ENCODE measurements at regions not wholly inside any gene's neighbourhood (a gene's known extent, or its start where the extent isn't known, plus 50 kb on each side); places are given as distances from the start of the nearest gene placed in this dataset.
"Not testable (repeated sequence)": the region's sequence is repeated elsewhere in the genome, so short reads cannot be mapped to it uniquely, and the experiment has no call there.

GRCh38 chr5:93348231-93348630 lies 232.8 kb downstream of the NR2F1-AS1 start:
- no peak overlapping the region for H3K4me3 ChIP-seq (ENCODE audit: low read depth, low read length)
- TF ChIP-seq CTCF (IDR thresholded peaks at IDR 0.05; ENCODE audit: low read depth, low read length) (no peak), POLR2A (IDR thresholded peaks at IDR 0.05; ENCODE audit: extremely low read depth, insufficient read length) (no peak), MYC (IDR thresholded peaks at IDR 0.05; ENCODE audit: low read depth, low read length) (no peak), MAX (IDR thresholded peaks at IDR 0.05; ENCODE audit: low read depth, low read length) (no peak)
- no peak for DNase-seq (ENCODE audit: low read depth)

- H3K4me3 ChIP-seq (ENCODE audit: low read depth, low read length); DNase-seq (ENCODE audit: low read depth): not testable (repeated sequence)
Measured at GRCh38 chr5:93346850-93347249, 234.2 kb downstream of the NR2F1-AS1 start.

GRCh38 chr5:93346301-93346700 lies 234.7 kb downstream of the NR2F1-AS1 start:
- no peak overlapping the region for H3K4me3 ChIP-seq (ENCODE audit: low read depth, low read length)
- TF ChIP-seq MYC (IDR thresholded peaks at IDR 0.05; ENCODE audit: low read depth, low read length) (no peak), CTCF (IDR thresholded peaks at IDR 0.05; ENCODE audit: low read depth, low read length) (no peak), POLR2A (IDR thresholded peaks at IDR 0.05; ENCODE audit: extremely low read depth, insufficient read length) (no peak), MAX (IDR thresholded peaks at IDR 0.05; ENCODE audit: low read depth, low read length) (no peak)
- DNase-seq (ENCODE audit: low read depth): no peak

GRCh38 chr5:93343570-93343969 lies 237.4 kb downstream of the NR2F1-AS1 start:
- DNase-seq (ENCODE audit: low read depth): no peak
- TF ChIP-seq MAX (IDR thresholded peaks at IDR 0.05; ENCODE audit: low read depth, low read length) (no peak), MYC (IDR thresholded peaks at IDR 0.05; ENCODE audit: low read depth, low read length) (no peak), POLR2A (IDR thresholded peaks at IDR 0.05; ENCODE audit: extremely low read depth, insufficient read length) (no peak), CTCF (IDR thresholded peaks at IDR 0.05; ENCODE audit: low read depth, low read length) (no peak)
- H3K4me3 ChIP-seq (ENCODE audit: low read depth, low read length): no peak overlapping the region

- DNase-seq (ENCODE audit: low read depth): no peak
- H3K4me3 ChIP-seq (ENCODE audit: low read depth, low read length): no peak overlapping the region
- TF ChIP-seq MYC (IDR thresholded peaks at IDR 0.05; ENCODE audit: low read depth, low read length): no peak
- no peak for TF ChIP-seq POLR2A (IDR thresholded peaks at IDR 0.05; ENCODE audit: extremely low read depth, insufficient read length)
- no peak for TF ChIP-seq MAX (IDR thresholded peaks at IDR 0.05; ENCODE audit: low read depth, low read length)
- no peak for TF ChIP-seq CTCF (IDR thresholded peaks at IDR 0.05; ENCODE audit: low read depth, low read length)
Measured at GRCh38 chr5:93342563-93343061, 238.4 kb downstream of the NR2F1-AS1 start.

- H3K4me3 ChIP-seq (ENCODE audit: low read depth, low read length): no peak overlapping the region
- no peak for TF ChIP-seq POLR2A (IDR thresholded peaks at IDR 0.05; ENCODE audit: extremely low read depth, insufficient read length)
- TF ChIP-seq CTCF (IDR thresholded peaks at IDR 0.05; ENCODE audit: low read depth, low read length): no peak
- TF ChIP-seq MYC (IDR thresholded peaks at IDR 0.05; ENCODE audit: low read depth, low read length): no peak
- no peak for TF ChIP-seq MAX (IDR thresholded peaks at IDR 0.05; ENCODE audit: low read depth, low read length)
- no peak for DNase-seq (ENCODE audit: low read depth)
Measured at GRCh38 chr5:93340881-93341280, 240.1 kb downstream of the NR2F1-AS1 start.

Data from NB4 (cell line).